Activated T-helper 1 cell treated with anti-CD3 and anti-CD28 coated beads, Interleukin-12 subunit alpha, Interleukin-12 subunit beta, Interleukin-2, Interleukin-4 antibody, amounts not matched to agents 30 ng/mL and 10 ng/mL and 1 ng/mL, durations not matched to agents 14 hours and 24 hours and 36 hours (primary cell): ENCODE measurements at regions not wholly inside any gene's neighbourhood (a gene's known extent, or its start where the extent isn't known, plus 50 kb on each side); places are given as distances from the start of the nearest gene placed in this dataset.
"Not testable (repeated sequence)": the region's sequence is repeated elsewhere in the genome, so short reads cannot be mapped to it uniquely, and the experiment has no call there.

Experiments used
- DNase-seq: peaks from one replicate; pipeline ENCODE4 v3.0.0; 2021; ENCODE audit warnings: low spot score
- H3K27ac Mint-ChIP-seq: one replicate; pipeline ENCODE4 v1.8.0; 2021; ENCODE audit warnings: mild to moderate bottlenecking, mixed read lengths
- H3K27me3 Mint-ChIP-seq: one replicate; pipeline ENCODE4 v1.8.0; 2022; ENCODE audit warnings: mild to moderate bottlenecking, moderate library complexity, mixed read lengths; ENCODE audit not compliant: insufficient read depth
- H3K36me3 Mint-ChIP-seq: one replicate; pipeline ENCODE4 v1.8.0; 2021; ENCODE audit warnings: low read depth, mixed read lengths
- H3K4me1 Mint-ChIP-seq: one replicate; pipeline ENCODE4 v1.8.0; 2021; ENCODE audit warnings: low read depth, mixed read lengths
- H3K4me3 Mint-ChIP-seq: one replicate; pipeline ENCODE4 v1.8.0; 2021; ENCODE audit warnings: mild to moderate bottlenecking, moderate library complexity, mixed read lengths
- H3K9me3 Mint-ChIP-seq: one replicate; pipeline ENCODE4 v1.8.0; 2021; ENCODE audit warnings: mixed read lengths
- intact Hi-C: fragments of 100-400 bp; cut with micrococcal nuclease; formaldehyde crosslinking; loops from one replicate; pipeline ENCODE4 v1.15.1; 2024

- no peaks in the 10 kb centered on the region for H3K4me1 Mint-ChIP-seq
- DNase-seq: no peak
- no peak overlapping the region for H3K27ac Mint-ChIP-seq
- no peaks in the 10 kb centered on the region for H3K36me3 Mint-ChIP-seq
- intact Hi-C loops: no loop called here
- H3K9me3 Mint-ChIP-seq: no peaks in the 10 kb centered on the region
- peaks cover 9% of the 10 kb centered on the region for H3K27me3 Mint-ChIP-seq
- no peak overlapping the region for H3K4me3 Mint-ChIP-seq
Observed at GRCh38 chr10:91745090-91745831, 53.0 kb upstream of the TNKS2 start.

GRCh38 chr10:91743465-91743864 lies 54.8 kb upstream of the TNKS2 start:
- Mint-ChIP-seq H3K27me3 (peaks cover 17% of the 10 kb centered on the region), H3K4me3 (no peak overlapping the region), H3K36me3 (no peaks in the 10 kb centered on the region), H3K27ac (no peak overlapping the region), H3K4me1 (no peaks in the 10 kb centered on the region), H3K9me3 (no peaks in the 10 kb centered on the region)
- no peak for DNase-seq
- intact Hi-C loops: no loop called here

DNA sequence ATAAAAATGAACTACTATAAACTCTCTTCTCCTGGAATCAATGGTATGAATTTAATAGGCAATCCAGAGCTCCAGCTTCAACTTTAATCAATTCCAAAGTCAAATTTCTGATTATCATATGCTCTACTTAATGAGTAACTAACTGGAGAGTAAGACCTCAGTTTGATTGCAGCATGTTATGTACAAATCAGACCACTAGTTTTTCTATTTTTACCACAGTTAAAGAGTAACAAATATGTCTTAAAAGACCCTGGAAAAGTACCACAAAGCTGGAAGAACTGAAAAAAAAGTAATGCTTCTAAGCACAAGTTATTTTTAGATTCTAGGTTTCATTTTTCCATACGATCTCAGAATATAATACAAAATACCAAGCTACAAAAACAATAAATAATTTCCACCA lies 56.0 kb upstream of the TNKS2 start:
- no peaks in the 10 kb centered on the region for H3K9me3 Mint-ChIP-seq
- peaks cover 25% of the 10 kb centered on the region for H3K27me3 Mint-ChIP-seq
- no peaks in the 10 kb centered on the region for H3K4me1 Mint-ChIP-seq
- no peak overlapping the region for H3K27ac Mint-ChIP-seq
- H3K4me3 Mint-ChIP-seq: no peak overlapping the region
- no peaks in the 10 kb centered on the region for H3K36me3 Mint-ChIP-seq
- intact Hi-C loops: no loop called here
- no peak for DNase-seq

DNA sequence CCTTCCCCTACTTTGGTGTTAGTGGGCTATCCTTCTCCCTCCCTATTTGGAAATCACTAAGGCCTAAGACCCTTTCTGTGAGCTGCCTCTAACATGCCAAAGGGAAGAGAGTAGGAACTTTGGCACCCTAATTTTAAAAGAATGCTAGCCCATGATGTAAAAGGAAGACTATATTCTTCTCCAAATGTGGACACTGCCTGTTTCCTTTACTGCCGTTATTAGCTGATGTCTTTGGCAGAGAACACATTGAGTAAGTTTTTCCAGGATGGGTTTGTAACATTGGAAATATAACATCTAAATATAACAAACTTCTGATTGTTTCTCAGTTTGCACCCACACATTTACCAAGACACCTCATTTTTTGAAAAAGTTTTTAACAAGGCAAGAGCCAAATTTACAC lies 56.9 kb upstream of the TNKS2 start:
- H3K36me3 Mint-ChIP-seq: no peaks in the 10 kb centered on the region

GRCh38 chr10:91740353-91740924 lies 57.8 kb upstream of the TNKS2 start:
- Mint-ChIP-seq H3K27me3 (peaks cover 32% of the 10 kb centered on the region), H3K4me1 (no peaks in the 10 kb centered on the region), H3K4me3 (no peak overlapping the region), H3K27ac (no peak overlapping the region), H3K36me3 (no peaks in the 10 kb centered on the region), H3K9me3 (no peaks in the 10 kb centered on the region)
- intact Hi-C loops: no loop called here
- DNase-seq: no peak

More for the DNA sequence above, 56.9 kb upstream of the TNKS2 start:
- Mint-ChIP-seq H3K27ac (no peak overlapping the region), H3K4me3 (no peak overlapping the region), H3K9me3 (no peaks in the 10 kb centered on the region), H3K4me1 (no peaks in the 10 kb centered on the region), H3K27me3 (peaks cover 31% of the 10 kb centered on the region)
- DNase-seq: no peak
- intact Hi-C loops: no loop called here

- H3K4me1 Mint-ChIP-seq, H3K4me3 Mint-ChIP-seq, intact Hi-C loops, H3K36me3 Mint-ChIP-seq, H3K9me3 Mint-ChIP-seq, H3K27ac Mint-ChIP-seq, DNase-seq: not testable (repeated sequence)
- H3K27me3 Mint-ChIP-seq: peaks cover 22% of the 10 kb centered on the region
Observed at GRCh38 chr10:91732265-91732664, 66.0 kb upstream of the TNKS2 start.

DNA sequence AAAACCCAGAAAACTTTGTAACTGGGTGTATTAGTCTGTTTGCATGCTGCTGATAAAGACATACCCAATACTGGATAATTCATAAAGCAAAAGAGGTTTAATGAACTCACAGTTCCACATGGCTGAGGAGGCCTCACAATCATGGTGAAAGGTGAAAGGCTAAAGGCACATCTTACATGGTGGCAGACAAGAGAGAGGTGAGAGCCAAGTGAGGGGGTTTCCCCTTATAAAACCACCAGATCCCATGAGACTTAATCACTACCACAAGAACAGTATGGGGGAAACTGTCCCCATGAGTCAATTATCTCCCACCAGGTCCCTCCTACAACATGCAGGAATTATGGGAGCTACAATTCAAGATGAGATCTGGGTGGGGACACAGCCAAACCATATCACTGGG lies 68.9 kb upstream of the TNKS2 start:
- H3K27ac Mint-ChIP-seq, H3K36me3 Mint-ChIP-seq, DNase-seq, H3K27me3 Mint-ChIP-seq, intact Hi-C loops, H3K9me3 Mint-ChIP-seq, H3K4me3 Mint-ChIP-seq, H3K4me1 Mint-ChIP-seq: not testable (repeated sequence)

- no peak for DNase-seq
- no peak overlapping the region for H3K4me3 Mint-ChIP-seq
- H3K36me3 Mint-ChIP-seq: no peaks in the 10 kb centered on the region
- H3K27me3 Mint-ChIP-seq: peaks cover 3% of the 10 kb centered on the region
- no peaks in the 10 kb centered on the region for H3K4me1 Mint-ChIP-seq
- H3K9me3 Mint-ChIP-seq: no peaks in the 10 kb centered on the region
- intact Hi-C loops: no loop called here
- H3K27ac Mint-ChIP-seq: no peak overlapping the region
Observed at GRCh38 chr10:91726355-91726754, 71.9 kb upstream of the TNKS2 start.

DNA sequence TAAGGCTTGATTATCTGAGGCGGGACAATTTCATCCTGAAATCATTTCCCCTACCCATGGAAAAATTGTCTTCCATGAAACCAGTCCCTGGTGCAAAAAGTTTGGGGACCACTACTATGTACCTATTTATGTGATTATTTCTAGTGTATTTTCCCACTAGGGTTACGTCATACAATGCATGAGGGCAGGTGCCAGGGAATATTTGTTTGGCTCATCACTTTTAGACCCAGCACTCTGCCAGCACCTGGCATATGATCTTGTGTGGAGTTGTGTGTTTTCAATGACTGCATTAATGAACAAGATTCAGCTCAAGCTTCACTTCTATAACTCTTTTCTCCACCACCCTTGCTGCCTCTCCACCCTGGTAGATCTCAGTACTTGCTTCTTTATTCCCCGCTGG lies 73.3 kb upstream of the TNKS2 start:
- peaks cover 7% of the 10 kb centered on the region for H3K27me3 Mint-ChIP-seq
- H3K27ac Mint-ChIP-seq: no peak overlapping the region
- no peaks in the 10 kb centered on the region for H3K9me3 Mint-ChIP-seq
- H3K36me3 Mint-ChIP-seq: no peaks in the 10 kb centered on the region
- intact Hi-C loops: no loop called here
- H3K4me1 Mint-ChIP-seq: no peaks in the 10 kb centered on the region
- no peak for DNase-seq
- H3K4me3 Mint-ChIP-seq: no peak overlapping the region

DNA sequence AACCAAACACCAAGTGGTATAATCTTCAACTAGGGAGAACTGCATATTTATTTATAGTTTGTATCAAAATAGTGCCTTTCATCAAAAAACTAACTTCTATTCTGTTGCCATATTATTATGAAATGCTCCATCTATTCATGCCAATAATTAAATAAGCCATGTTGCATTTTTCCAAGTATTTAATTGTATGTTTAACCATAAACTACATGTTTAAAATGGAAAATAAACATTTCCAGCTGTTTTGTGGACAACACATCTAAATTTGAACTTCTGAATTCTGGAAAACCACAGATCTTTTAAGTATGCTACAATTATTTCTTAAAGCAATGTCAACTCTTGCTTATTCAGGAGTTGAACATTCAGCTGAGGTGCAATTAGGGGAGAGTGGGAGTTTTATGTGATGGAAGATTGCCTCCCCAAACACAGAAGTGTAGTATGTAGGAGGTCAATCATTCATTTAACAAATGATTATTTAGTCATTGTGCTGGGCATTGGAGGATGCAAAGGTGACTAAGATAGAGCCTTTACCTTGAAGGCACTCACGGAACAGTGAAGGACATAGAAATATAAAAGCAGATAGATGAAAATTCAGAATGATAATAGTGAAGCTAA lies 80.7 kb upstream of the PPP1R3C start:
- intact Hi-C loops: no loop called here
- H3K36me3 Mint-ChIP-seq: no peaks in the 10 kb centered on the region
- no peak for DNase-seq
- H3K27me3 Mint-ChIP-seq: peaks cover 16% of the 10 kb centered on the region
- no peak overlapping the region for H3K27ac Mint-ChIP-seq
- no peaks in the 10 kb centered on the region for H3K9me3 Mint-ChIP-seq
- no peak overlapping the region for H3K4me3 Mint-ChIP-seq
- H3K4me1 Mint-ChIP-seq: no peaks in the 10 kb centered on the region

DNA sequence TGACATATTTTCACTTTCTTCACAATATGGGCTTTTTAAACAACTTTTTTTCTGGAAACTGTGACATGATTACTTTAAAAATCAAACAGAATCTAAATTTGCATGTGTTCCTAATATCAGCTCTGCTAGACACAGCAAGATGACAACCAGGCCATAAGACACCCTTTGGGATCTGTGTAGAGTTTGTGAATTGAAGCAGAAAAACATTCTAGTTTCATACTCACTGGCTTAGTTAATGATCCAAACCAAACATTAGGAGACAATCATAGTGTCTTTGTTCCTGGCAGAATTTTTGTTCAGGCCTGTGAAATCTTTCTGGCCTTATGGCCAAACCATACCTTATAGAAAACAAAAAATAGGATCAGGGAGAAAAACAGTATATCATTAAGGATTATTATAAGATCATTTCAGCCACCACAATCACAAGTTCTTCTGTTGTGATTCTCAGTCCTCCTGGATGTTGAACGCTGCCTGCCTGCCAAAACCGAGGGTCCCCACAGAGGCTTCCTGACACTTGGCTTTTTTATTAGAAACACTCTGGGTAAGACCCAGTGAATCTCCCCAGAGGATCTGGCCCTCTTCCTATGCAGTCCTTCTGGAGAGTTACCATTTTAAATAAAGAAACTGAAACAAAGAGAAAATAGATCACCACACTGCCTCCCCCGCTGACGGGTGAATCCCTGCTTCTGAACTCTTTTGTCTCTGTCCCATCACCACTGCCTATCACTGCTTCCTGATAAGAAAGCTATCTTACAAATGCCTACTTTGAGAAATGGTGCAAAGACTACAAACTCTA lies 79.2 kb upstream of the PPP1R3C start:
- Mint-ChIP-seq H3K9me3 (no peaks in the 10 kb centered on the region), H3K27me3 (peaks cover 14% of the 10 kb centered on the region), H3K36me3 (no peaks in the 10 kb centered on the region), H3K4me1 (no peaks in the 10 kb centered on the region), H3K4me3 (no peak overlapping the region), H3K27ac (no peak overlapping the region)
- no peak for DNase-seq
- intact Hi-C loops: no loop called here

GRCh38 chr10:91709394-91709798 lies 76.5 kb upstream of the PPP1R3C start:
- no peaks in the 10 kb centered on the region for H3K9me3 Mint-ChIP-seq
- peaks cover 13% of the 10 kb centered on the region for H3K27me3 Mint-ChIP-seq
- no peaks in the 10 kb centered on the region for H3K4me1 Mint-ChIP-seq
- no peak for DNase-seq
- no peak overlapping the region for H3K27ac Mint-ChIP-seq
- intact Hi-C loops: no loop called here
- H3K4me3 Mint-ChIP-seq: no peak overlapping the region
- H3K36me3 Mint-ChIP-seq: no peaks in the 10 kb centered on the region
